ENCODE measurements at regions not wholly inside any gene's neighbourhood (a gene's known extent, or its start where the extent isn't known, plus 50 kb on each side); places are given as distances from the start of the nearest gene placed in this dataset.
"Not testable (repeated sequence)": the region's sequence is repeated elsewhere in the genome, so short reads cannot be mapped to it uniquely, and the experiment has no call there.

DNA sequence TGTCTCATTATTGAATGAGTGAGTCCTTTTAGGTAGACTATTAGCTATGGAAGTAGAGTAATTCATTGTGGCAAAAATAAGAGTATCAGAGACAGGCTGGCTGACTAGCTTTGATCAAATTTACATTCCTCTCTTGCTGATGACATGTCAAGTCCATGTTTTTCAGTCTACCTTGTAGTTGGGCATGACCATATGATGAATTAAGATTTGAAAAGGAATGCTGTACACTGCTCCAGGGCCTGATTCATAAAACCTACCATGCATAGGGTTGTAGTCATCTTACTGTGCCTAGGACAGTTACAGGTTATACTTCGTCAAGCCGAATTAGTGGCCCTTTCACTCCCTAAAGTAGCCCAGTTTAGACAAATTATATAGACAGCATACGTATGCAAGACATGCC is 545.7 kb upstream of the MIS18BP1 start:
- POLR2A ChIA-PET = no interaction called here
- H3K27ac Mint-ChIP-seq = no peak overlapping the region
- H3K36me3 Mint-ChIP-seq = no peaks in the 10 kb centered on the region
- ATAC-seq (no peak), DNase-seq (no peak)
- H3K27me3 Mint-ChIP-seq = no peaks in the 10 kb centered on the region
- no peaks in the 10 kb centered on the region for H3K4me1 Mint-ChIP-seq
- H3K9me3 Mint-ChIP-seq = peaks cover 0 to 16% (median 3%) of the 10 kb centered on the region in 9 donors
- H3K4me3 Mint-ChIP-seq = no peak overlapping the region

DNA sequence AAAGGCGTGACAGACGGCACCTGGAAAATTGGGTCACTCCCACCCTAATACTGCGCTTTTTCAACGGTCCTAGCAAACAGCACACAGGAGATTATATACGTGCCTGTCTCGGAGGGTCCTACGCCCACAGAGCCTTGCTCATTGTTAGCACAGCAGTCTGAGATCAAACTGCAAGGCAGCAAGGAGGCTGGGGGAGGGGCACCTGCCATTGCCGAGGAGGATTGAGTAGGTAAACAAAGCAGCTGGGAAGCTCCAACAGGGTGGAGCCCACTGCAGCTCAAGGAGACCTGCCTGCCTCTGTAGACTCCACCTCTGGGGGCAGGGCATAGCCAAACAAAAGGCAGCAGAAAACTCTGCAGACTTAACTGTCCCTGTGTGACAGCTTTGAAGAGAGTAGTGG is 543.0 kb upstream of the MIS18BP1 start:
- H3K36me3 Mint-ChIP-seq, H3K27ac Mint-ChIP-seq, H3K27me3 Mint-ChIP-seq, H3K4me3 Mint-ChIP-seq, POLR2A ChIA-PET, H3K4me1 Mint-ChIP-seq, DNase-seq, ATAC-seq: not testable (repeated sequence)
- H3K9me3 Mint-ChIP-seq = peaks cover 0 to 16% (median 3%) of the 10 kb centered on the region in 9 donors

DNA sequence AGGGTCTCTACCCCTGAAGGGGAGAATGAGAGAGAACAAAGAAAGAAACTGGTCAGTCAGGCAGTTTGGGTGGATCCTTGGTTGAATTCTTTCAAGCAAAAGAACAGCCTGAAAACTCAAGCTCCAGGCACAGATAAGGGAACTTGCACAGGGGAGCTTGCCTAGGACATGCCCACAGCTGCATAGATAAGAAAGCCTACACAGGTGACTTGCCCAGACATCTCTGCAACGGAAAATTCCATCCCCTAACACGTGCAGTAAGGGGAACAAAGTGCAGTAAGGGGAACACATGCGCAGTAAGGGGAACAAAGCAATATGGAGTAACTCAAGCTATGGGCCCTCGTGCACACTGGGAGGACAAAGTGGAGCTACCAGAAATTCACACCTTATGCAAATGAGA is 540.1 kb upstream of the MIS18BP1 start:
- POLR2A ChIA-PET = no interaction called here
- DNase-seq (no peak), ATAC-seq (no peak)
- no peak overlapping the region for H3K4me3 Mint-ChIP-seq
- peaks cover 0 to 19% (median 6%) of the 10 kb centered on the region in 9 donors for H3K9me3 Mint-ChIP-seq
- no peaks in the 10 kb centered on the region for H3K27me3 Mint-ChIP-seq
- no peaks in the 10 kb centered on the region for H3K4me1 Mint-ChIP-seq
- no peak overlapping the region for H3K27ac Mint-ChIP-seq
- H3K36me3 Mint-ChIP-seq = no peaks in the 10 kb centered on the region

DNA sequence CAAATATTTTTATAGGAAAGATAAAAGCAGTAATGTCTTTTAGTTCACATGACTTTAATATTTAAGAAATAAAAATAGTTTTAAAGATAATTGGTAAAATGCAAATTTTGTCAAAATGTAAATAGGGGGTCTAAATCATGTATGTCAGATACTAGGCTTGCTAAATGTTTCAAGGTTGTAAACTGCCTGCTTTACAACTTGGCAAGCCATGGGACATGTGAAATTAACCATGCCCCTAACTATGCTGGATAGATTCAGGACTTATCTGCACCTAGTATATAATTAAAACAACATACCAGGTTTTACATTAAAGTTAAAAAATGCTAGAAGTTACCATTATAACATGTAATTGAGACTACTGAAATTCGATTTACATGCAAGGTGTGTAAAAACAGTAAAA is 537.3 kb upstream of the MIS18BP1 start:
- Mint-ChIP-seq H3K27ac (no peak overlapping the region), H3K4me1 (no peaks in the 10 kb centered on the region), H3K9me3 (peaks cover under 1 to 33% (median 17%) of the 10 kb centered on the region in 9 donors), H3K27me3 (no peaks in the 10 kb centered on the region), H3K4me3 (no peak overlapping the region), H3K36me3 (peaks cover 0 to 6% (median 0%) of the 10 kb centered on the region in 3 donors)
- DNase-seq (no peak), ATAC-seq (no peak)
- POLR2A ChIA-PET = no interaction called here

DNA sequence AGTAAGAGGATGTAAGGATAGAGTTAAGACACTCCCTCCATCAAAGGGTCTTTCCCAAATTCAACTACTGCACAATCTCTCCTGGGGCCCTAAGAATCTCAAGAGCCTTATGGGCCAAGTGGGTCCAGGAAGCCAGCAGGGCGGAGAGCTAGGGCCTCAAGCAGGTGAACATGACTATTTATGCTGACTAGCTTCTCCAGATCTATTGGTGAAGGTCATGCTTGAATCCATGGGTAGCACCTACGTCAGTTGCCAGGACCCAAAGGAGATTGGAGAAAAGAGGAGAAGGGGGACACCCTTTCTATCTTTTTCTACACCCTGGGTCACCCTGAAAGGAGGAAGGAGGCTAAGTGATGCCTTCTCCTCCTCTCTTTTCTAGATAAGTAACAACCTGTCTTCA is 534.2 kb upstream of the MIS18BP1 start:
- no peak overlapping the region for H3K27ac Mint-ChIP-seq
- POLR2A ChIA-PET = no interaction called here
- no peak for ATAC-seq

DNA sequence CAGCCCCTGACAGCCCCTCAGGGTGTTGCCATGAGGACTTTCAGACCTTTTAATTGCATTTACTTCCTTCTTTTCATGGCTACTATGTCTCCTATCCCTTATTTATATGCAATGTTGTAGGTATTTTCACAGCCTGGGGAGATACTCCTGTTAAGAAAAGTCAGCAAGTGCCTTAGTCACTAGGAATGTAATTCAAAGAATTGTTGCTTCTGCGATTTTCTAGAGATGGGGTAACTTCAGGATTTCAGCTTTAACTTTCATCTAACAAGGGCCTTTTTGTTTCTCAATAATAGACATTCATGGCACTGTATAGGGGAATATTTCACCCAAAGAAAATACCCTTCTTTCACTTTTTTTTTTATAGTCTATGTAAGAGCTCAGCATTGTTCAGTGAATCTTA is 533.3 kb upstream of the MIS18BP1 start:
- H3K27ac Mint-ChIP-seq = no peak overlapping the region
- H3K4me3 Mint-ChIP-seq = no peak overlapping the region
- peaks cover 0 to 12% (median 0%) of the 10 kb centered on the region in 3 donors for H3K36me3 Mint-ChIP-seq
- peaks cover 15 to 74% (median 38%) of the 10 kb centered on the region in 9 donors for H3K9me3 Mint-ChIP-seq
- no peaks in the 10 kb centered on the region for H3K4me1 Mint-ChIP-seq
- POLR2A ChIA-PET = no interaction called here
- DNase-seq (no peak), ATAC-seq (no peak)
- no peaks in the 10 kb centered on the region for H3K27me3 Mint-ChIP-seq

More for the DNA sequence above, 534.2 kb upstream of the MIS18BP1 start:
- H3K9me3 Mint-ChIP-seq = peaks cover 15 to 65% (median 32%) of the 10 kb centered on the region in 9 donors
- H3K36me3 Mint-ChIP-seq = peaks cover 0 to 12% (median 0%) of the 10 kb centered on the region in 3 donors
- no peaks in the 10 kb centered on the region for H3K27me3 Mint-ChIP-seq
- no peaks in the 10 kb centered on the region for H3K4me1 Mint-ChIP-seq
- DNase-seq = no peak
- no peak overlapping the region for H3K4me3 Mint-ChIP-seq

DNA sequence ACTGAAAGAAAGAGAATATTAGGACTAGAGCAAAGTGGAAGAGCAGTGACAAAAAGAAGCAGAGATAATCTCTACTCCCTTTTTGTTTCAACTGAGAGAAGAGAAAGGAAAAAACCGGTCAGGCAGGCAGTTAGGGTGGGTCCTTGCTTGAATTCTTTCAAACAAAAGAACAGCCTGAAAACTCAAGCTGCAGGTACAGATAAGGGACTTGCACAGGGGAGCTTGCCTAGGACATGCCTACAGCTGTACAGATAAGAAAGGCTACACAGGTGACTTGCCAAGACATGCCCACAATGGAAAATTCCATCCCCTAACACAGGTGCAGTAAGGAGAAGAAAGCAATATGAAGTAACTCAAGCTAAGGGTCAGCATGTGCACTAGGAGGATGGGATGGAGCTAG is 532.2 kb upstream of the MIS18BP1 start:
- no peak for ATAC-seq

DNA sequence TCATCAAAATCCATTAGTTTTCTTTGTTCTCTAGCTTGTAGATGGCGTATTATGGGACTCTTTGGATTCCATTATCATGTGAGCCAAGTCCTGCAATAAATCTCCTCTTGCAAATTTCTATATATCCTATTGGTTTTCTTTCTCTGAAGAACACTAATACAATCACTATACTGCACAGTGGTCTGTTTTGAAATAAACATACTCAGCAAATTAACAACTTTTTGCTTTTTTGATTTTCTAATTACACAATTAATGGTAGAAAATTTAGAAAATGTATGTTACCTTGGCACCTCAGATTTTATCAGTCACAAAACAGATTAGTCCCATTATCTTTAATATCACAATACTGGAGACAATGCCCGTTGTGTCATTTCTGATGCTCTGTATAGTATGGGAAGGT is 513.2 kb upstream of the MIS18BP1 start:
- Mint-ChIP-seq H3K27ac (no peak overlapping the region), H3K4me3 (no peak overlapping the region), H3K4me1 (no peaks in the 10 kb centered on the region), H3K27me3 (no peaks in the 10 kb centered on the region), H3K36me3 (no peaks in the 10 kb centered on the region), H3K9me3 (peaks cover 4 to 45% (median 17%) of the 10 kb centered on the region in 9 donors)
- no peak for ATAC-seq
- no peak for DNase-seq
- POLR2A ChIA-PET = no interaction called here

More for the DNA sequence above, 532.2 kb upstream of the MIS18BP1 start:
- H3K4me1 Mint-ChIP-seq = no peaks in the 10 kb centered on the region
- POLR2A ChIA-PET = no interaction called here
- peaks cover 17 to 82% (median 42%) of the 10 kb centered on the region in 9 donors for H3K9me3 Mint-ChIP-seq
- no peak for DNase-seq
- H3K27me3 Mint-ChIP-seq = no peaks in the 10 kb centered on the region
- H3K4me3 Mint-ChIP-seq = no peak overlapping the region
- H3K27ac Mint-ChIP-seq = no peak overlapping the region
- peaks cover 0 to 12% (median 0%) of the 10 kb centered on the region in 3 donors for H3K36me3 Mint-ChIP-seq

DNA sequence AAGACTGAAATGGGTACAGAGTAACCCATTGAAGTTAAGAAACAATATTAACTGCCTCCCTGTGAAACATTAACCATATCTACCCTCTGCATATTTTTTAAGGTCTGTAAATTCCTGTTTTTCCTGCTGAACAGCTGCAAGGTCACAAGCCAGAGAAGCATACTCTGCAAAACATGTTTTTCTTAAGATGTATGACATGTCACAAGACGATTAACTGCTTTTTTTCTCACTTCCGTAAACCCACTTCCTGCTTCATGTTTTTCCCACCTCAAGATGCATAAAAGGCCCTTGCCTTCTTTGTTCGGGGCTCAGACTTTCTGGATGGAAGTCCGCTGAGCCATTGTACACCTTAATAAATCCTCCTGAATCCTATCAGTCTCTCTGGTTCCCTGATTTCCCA is 504.7 kb upstream of the MIS18BP1 start:
- Mint-ChIP-seq H3K36me3 (peaks cover 0 to 21% (median 0%) of the 10 kb centered on the region in 3 donors), H3K4me1 (no peaks in the 10 kb centered on the region), H3K4me3 (no peak overlapping the region), H3K27me3 (no peaks in the 10 kb centered on the region), H3K9me3 (peaks cover 7 to 69% (median 30%) of the 10 kb centered on the region in 9 donors), H3K27ac (no peak overlapping the region)
- POLR2A ChIA-PET = no interaction called here
- ATAC-seq (no peak), DNase-seq (no peak)

DNA sequence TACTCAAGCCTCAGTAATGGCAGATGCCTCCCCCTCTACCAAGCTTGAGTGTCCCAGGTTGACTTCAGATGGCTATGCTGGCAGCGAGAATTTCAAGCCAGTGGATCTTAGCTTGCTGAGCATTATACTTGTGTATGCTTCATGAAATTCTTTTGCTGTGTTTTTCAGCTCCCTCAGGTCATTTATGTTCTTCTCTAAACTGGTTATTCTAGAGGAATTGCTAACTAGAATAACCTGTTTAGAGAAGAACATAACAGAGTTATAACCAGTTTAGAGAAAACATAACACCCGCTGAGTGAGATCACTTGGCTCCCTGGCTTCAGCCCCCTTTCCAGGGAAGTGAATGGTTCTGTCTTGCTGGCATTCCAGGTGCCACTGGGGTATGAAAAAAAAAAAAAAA is 503.4 kb upstream of the MIS18BP1 start:
- H3K4me1 Mint-ChIP-seq, H3K4me3 Mint-ChIP-seq, DNase-seq, H3K27me3 Mint-ChIP-seq, ATAC-seq, POLR2A ChIA-PET, H3K27ac Mint-ChIP-seq: not testable (repeated sequence)
- Mint-ChIP-seq H3K36me3 (peaks cover 0 to 21% (median 0%) of the 10 kb centered on the region in 3 donors), H3K9me3 (peaks cover 7 to 78% (median 34%) of the 10 kb centered on the region in 9 donors)

DNA sequence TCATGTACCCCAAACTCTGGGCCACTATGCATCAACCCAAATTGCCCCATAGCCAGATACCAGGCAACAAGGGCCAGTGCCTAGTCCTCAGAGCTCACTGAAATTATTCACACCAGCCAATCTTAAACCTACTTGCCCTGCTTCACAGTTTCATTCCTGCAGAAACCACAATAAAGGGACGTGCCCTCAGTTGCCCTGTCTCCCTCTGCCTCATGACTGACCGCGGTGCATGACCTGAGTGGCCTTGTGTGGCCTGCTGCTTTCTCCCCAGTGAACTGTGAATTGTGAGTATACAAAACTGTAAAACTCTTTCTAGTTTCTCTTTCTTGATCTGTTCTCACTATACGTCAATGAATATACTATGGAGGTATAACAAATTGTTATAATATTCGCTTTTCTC is 490.9 kb upstream of the MIS18BP1 start:
- no peaks in the 10 kb centered on the region for H3K36me3 Mint-ChIP-seq
- H3K9me3 Mint-ChIP-seq = peaks cover 0 to 21% (median 7%) of the 10 kb centered on the region in 9 donors
- POLR2A ChIA-PET = no interaction called here
- no peak overlapping the region for H3K27ac Mint-ChIP-seq
- ATAC-seq (no peak), DNase-seq (no peak)
- no peaks in the 10 kb centered on the region for H3K27me3 Mint-ChIP-seq
- H3K4me1 Mint-ChIP-seq = no peaks in the 10 kb centered on the region
- H3K4me3 Mint-ChIP-seq = no peak overlapping the region

DNA sequence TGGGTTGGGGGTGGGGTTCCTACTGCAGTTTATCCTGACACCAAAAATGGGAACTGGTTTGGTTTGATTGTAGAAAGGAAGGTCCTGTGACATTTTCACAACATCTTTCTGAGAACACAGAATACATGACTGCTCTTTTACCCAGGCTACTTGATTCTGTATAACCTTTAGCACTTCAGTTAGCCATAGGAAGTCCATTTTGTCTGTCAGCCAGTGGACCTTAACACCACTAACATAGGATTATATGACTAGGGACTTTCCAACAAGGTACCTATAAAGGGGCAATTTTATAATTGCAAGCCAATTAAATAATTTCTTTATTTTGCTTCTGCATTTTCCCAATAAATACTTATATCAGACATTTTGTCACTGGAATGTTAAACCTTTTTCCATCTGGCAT is 489.2 kb upstream of the MIS18BP1 start:
- H3K27ac Mint-ChIP-seq = no peak overlapping the region
- no peaks in the 10 kb centered on the region for H3K36me3 Mint-ChIP-seq
- no peaks in the 10 kb centered on the region for H3K4me1 Mint-ChIP-seq
- POLR2A ChIA-PET = no interaction called here
- ATAC-seq (no peak), DNase-seq (no peak)
- peaks cover 2 to 29% (median 11%) of the 10 kb centered on the region in 9 donors for H3K9me3 Mint-ChIP-seq
- no peak overlapping the region for H3K4me3 Mint-ChIP-seq
- H3K27me3 Mint-ChIP-seq = no peaks in the 10 kb centered on the region

DNA sequence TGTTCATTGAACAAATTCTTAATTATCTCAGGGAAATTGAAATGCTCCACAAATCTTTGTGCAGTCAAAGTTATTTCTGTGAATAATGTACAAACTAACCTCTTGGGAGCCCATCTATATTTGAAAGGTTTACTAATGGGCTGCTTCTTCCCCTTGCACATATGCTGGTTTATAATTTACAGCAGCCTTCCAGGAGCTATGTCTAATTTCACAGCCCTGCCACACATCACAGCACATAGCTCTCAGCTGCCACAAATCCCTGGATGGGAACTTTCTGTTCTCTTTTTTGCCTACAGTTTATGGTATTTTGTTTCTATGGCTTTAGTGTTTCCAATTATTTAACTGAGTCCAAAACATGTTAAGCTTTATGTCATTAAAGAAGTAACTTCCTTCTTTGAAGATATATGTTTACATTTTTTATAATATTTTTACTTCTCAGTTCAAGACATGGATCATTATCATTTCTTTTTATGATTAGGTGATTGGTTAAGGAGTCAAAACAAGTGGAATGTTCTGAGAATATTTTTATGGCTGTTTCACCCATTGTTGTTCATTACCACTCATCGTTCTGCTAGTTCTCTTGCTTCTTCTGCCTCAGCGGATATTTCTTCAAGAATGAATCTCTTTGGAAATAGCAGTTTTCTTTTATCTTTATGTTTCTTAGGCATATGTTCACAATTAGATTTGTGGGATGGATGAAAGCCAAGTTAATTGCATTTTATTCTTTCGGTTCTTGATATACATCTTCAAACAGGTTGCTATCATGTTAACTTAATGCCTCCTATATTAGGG is 475.6 kb upstream of the MIS18BP1 start:
- ATAC-seq (no peak), DNase-seq (no peak)
- POLR2A ChIA-PET = no interaction called here
- no peak overlapping the region for H3K4me3 Mint-ChIP-seq
- H3K9me3 Mint-ChIP-seq = peaks cover 0 to 38% (median 9%) of the 10 kb centered on the region in 9 donors
- H3K27me3 Mint-ChIP-seq = no peaks in the 10 kb centered on the region
- no peak overlapping the region for H3K27ac Mint-ChIP-seq
- H3K36me3 Mint-ChIP-seq = no peaks in the 10 kb centered on the region
- H3K4me1 Mint-ChIP-seq = no peaks in the 10 kb centered on the region

DNA sequence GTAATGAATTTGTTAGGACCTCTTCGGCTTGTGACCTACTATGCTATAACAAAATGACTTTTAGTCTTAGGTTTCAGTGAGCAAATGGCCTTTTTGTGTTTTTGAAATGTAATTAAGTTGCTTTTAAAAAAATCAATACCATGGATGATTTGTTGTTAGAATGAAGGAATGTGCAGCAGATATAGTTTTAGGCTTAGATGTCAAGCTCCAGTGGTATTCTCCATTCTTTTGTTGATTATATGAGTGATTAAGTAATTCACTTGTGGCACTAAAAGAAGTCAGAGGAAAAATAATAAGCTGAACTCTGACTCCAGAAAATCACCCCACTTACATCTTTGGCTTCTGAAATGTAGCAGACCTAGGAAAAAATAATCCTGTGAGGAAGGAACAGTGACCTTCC is 474.1 kb upstream of the MIS18BP1 start:
- DNase-seq (no peak), ATAC-seq (no peak)
- Mint-ChIP-seq H3K4me1 (no peaks in the 10 kb centered on the region), H3K4me3 (no peak overlapping the region), H3K9me3 (peaks cover 0 to 37% (median 8%) of the 10 kb centered on the region in 9 donors), H3K27ac (no peak overlapping the region), H3K36me3 (no peaks in the 10 kb centered on the region), H3K27me3 (no peaks in the 10 kb centered on the region)
- POLR2A ChIA-PET = no interaction called here
